ENCODE measurements at regions not wholly inside any gene's neighbourhood (a gene's known extent, or its start where the extent isn't known, plus 50 kb on each side); places are given as distances from the start of the nearest gene placed in this dataset.

DNA sequence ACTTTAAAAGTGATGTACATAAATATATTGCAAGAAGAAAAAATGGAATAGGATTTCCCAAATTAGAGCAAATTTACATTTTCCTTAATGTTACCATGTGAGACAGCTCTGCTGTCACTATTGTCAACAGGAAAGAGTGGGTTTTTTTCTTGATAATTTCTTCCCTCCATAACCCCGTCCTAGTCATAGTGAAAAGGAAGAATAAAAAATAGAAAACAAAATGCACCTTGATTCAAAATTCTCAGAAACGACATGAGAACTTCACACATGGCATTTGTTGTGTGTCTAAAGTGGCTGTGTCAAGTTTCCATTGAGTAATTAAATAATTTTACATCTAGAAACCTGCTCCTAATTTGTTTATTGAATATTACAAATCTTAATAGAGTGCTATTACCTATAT is 945.2 kb upstream of the SLC35B3 start:
- Histone ChIP-seq H2BK12ac (ENCODE audit: low read length) (no peak overlapping the region), H3K27ac (ENCODE audit: low read depth, low read length) (no peak overlapping the region), H3K4me3 (ENCODE audit: low read depth, low read length) (no peak overlapping the region), H3K79me2 (ENCODE audit: control insufficient read depth, insufficient read depth, low read length, poor library complexity) (no peaks in the 10 kb centered on the region), H3K23ac (ENCODE audit: low read length) (no peak overlapping the region), H4K12ac (ENCODE audit: low read depth, low read length) (no peak overlapping the region), H3K14ac (ENCODE audit: low read length) (no peak overlapping the region), H3K4me2 (ENCODE audit: low read length) (no peak overlapping the region), H2AFZ (ENCODE audit: insufficient read depth, low read length, poor library complexity) (no peak overlapping the region), H3K9me3 (ENCODE audit: insufficient read depth, low read depth, low read length) (no peaks in the 10 kb centered on the region), H3K18ac (ENCODE audit: low read length) (no peak overlapping the region), H2BK5ac (ENCODE audit: low read depth, low read length, poor library complexity) (no peak overlapping the region), H4K91ac (ENCODE audit: low read depth, low read length) (no peak overlapping the region), H3K4me1 (ENCODE audit: control insufficient read depth in 1 of 2, insufficient read depth in 2 of 2, low read length in 2 of 2) (no peaks in the 10 kb centered on the region), H3K27me3 (ENCODE audit: insufficient read depth, low read length) (no peaks in the 10 kb centered on the region), H2BK120ac (ENCODE audit: insufficient read depth, low read length, poor library complexity) (no peak overlapping the region), H3K9ac (ENCODE audit: low read length) (no peak overlapping the region), H3K79me1 (ENCODE audit: low read length) (no peaks in the 10 kb centered on the region), H3K4ac (ENCODE audit: low read depth, low read length) (no peak overlapping the region), H3K36me3 (ENCODE audit: control insufficient read depth in 1 of 2, insufficient read depth in 2 of 2, low read length in 2 of 2) (no peaks in the 10 kb centered on the region), H4K8ac (ENCODE audit: low read depth, low read length) (no peak overlapping the region), H2AK5ac (ENCODE audit: low read length) (no peak overlapping the region)
- WGBS (ENCODE audit: extremely low coverage, insufficient coverage, insufficient read length): no CpG with 5 or more reads among the region's 2 CpGs
- no peak for DNase-seq

DNA sequence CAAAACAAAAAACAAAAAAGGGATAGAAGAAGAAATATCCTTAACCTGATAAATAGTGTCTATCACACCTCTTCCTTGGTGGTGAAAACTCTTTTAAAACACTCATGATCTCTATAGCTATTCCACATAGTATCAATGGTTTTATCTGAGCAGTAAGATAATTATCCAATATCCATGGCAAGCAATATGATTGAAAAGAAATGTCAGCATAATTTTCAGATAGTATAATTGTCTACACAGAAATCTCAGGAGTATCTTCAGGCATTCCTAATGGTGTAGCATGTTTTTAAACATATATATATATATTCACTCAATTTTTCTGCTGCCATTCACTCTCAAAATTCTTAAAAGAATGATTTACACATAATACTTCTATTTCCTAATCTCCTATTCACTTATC is 938.0 kb upstream of the SLC35B3 start:
- Histone ChIP-seq H2BK120ac (ENCODE audit: insufficient read depth, low read length, poor library complexity) (no peak overlapping the region), H3K4me1 (ENCODE audit: control insufficient read depth in 1 of 2, insufficient read depth in 2 of 2, low read length in 2 of 2) (no peaks in the 10 kb centered on the region), H2AFZ (ENCODE audit: insufficient read depth, low read length, poor library complexity) (no peak overlapping the region), H3K4me3 (ENCODE audit: low read depth, low read length) (no peak overlapping the region), H3K9me3 (ENCODE audit: insufficient read depth, low read depth, low read length) (no peaks in the 10 kb centered on the region), H3K79me2 (ENCODE audit: control insufficient read depth, insufficient read depth, low read length, poor library complexity) (no peaks in the 10 kb centered on the region), H3K18ac (ENCODE audit: low read length) (no peak overlapping the region), H3K23ac (ENCODE audit: low read length) (no peak overlapping the region), H3K27ac (ENCODE audit: low read depth, low read length) (no peak overlapping the region), H3K14ac (ENCODE audit: low read length) (no peak overlapping the region), H2AK5ac (ENCODE audit: low read length) (no peak overlapping the region), H3K79me1 (ENCODE audit: low read length) (no peaks in the 10 kb centered on the region), H4K12ac (ENCODE audit: low read depth, low read length) (no peak overlapping the region), H3K27me3 (ENCODE audit: insufficient read depth, low read length) (no peaks in the 10 kb centered on the region), H3K4me2 (ENCODE audit: low read length) (no peak overlapping the region), H3K4ac (ENCODE audit: low read depth, low read length) (no peak overlapping the region), H3K36me3 (ENCODE audit: control insufficient read depth in 1 of 2, insufficient read depth in 2 of 2, low read length in 2 of 2) (no peaks in the 10 kb centered on the region), H2BK12ac (ENCODE audit: low read length) (no peak overlapping the region), H3K9ac (ENCODE audit: low read length) (no peak overlapping the region), H4K8ac (ENCODE audit: low read depth, low read length) (no peak overlapping the region), H2BK5ac (ENCODE audit: low read depth, low read length, poor library complexity) (no peak overlapping the region), H4K91ac (ENCODE audit: low read depth, low read length) (no peak overlapping the region)
- no peak for DNase-seq

- no peak overlapping the region for H2AFZ ChIP-seq (ENCODE audit: insufficient read depth, low read length, poor library complexity)
- no peak overlapping the region for H2BK120ac ChIP-seq (ENCODE audit: insufficient read depth, low read length, poor library complexity)
- no peaks in the 10 kb centered on the region for H3K79me1 ChIP-seq (ENCODE audit: low read length)
- H3K27ac ChIP-seq (ENCODE audit: low read depth, low read length): no peak overlapping the region
- H3K9ac ChIP-seq (ENCODE audit: low read length): no peak overlapping the region
- H2AK5ac ChIP-seq (ENCODE audit: low read length): no peak overlapping the region
- H3K36me3 ChIP-seq (ENCODE audit: control insufficient read depth in 1 of 2, insufficient read depth in 2 of 2, low read length in 2 of 2): no peaks in the 10 kb centered on the region
- H2BK12ac ChIP-seq (ENCODE audit: low read length): no peak overlapping the region
- no peaks in the 10 kb centered on the region for H3K4me1 ChIP-seq (ENCODE audit: control insufficient read depth in 1 of 2, insufficient read depth in 2 of 2, low read length in 2 of 2)
- no peaks in the 10 kb centered on the region for H3K27me3 ChIP-seq (ENCODE audit: insufficient read depth, low read length)
- H3K4me2 ChIP-seq (ENCODE audit: low read length): no peak overlapping the region
- no peaks in the 10 kb centered on the region for H3K79me2 ChIP-seq (ENCODE audit: control insufficient read depth, insufficient read depth, low read length, poor library complexity)
- H2BK5ac ChIP-seq (ENCODE audit: low read depth, low read length, poor library complexity): no peak overlapping the region
- no peak overlapping the region for H3K4me3 ChIP-seq (ENCODE audit: low read depth, low read length)
- no peak overlapping the region for H3K14ac ChIP-seq (ENCODE audit: low read length)
- DNase-seq: no peak
- no CpG with 5 or more reads among the region's 2 CpGs for WGBS (ENCODE audit: extremely low coverage, insufficient coverage, insufficient read length)
- no peaks in the 10 kb centered on the region for H3K9me3 ChIP-seq (ENCODE audit: insufficient read depth, low read depth, low read length)
- H4K12ac ChIP-seq (ENCODE audit: low read depth, low read length): no peak overlapping the region
- no peak overlapping the region for H3K23ac ChIP-seq (ENCODE audit: low read length)
- no peak overlapping the region for H4K91ac ChIP-seq (ENCODE audit: low read depth, low read length)
- no peak overlapping the region for H3K4ac ChIP-seq (ENCODE audit: low read depth, low read length)
- H3K18ac ChIP-seq (ENCODE audit: low read length): no peak overlapping the region
- H4K8ac ChIP-seq (ENCODE audit: low read depth, low read length): no peak overlapping the region
Observed at GRCh38 chr6:9370480-9370879, 935.1 kb upstream of the SLC35B3 start.

DNA sequence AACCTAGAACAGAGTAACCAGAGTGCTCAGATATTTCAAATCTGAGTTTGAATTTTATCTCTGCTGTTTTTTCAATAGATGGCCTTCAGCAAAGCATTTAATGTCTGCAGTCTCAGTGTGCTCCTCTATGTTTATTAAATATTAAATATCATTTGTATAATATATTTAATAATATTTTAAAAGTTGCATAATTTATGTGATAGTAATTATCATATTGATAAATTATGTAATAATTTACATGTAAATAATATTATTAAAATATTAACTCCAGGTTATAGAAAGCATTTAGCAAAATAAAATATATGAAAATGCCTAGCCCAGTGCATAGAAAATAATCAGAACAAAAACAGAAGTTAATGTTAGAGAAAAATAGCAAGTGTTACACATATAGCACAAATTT is 930.0 kb upstream of the SLC35B3 start:
- H2BK120ac ChIP-seq (ENCODE audit: insufficient read depth, low read length, poor library complexity): no peak overlapping the region
- no peak overlapping the region for H2AK5ac ChIP-seq (ENCODE audit: low read length)
- no peak overlapping the region for H2BK5ac ChIP-seq (ENCODE audit: low read depth, low read length, poor library complexity)
- no peak overlapping the region for H4K8ac ChIP-seq (ENCODE audit: low read depth, low read length)
- no peak overlapping the region for H2AFZ ChIP-seq (ENCODE audit: insufficient read depth, low read length, poor library complexity)
- no peak overlapping the region for H4K12ac ChIP-seq (ENCODE audit: low read depth, low read length)
- H3K18ac ChIP-seq (ENCODE audit: low read length): no peak overlapping the region
- no peaks in the 10 kb centered on the region for H3K9me3 ChIP-seq (ENCODE audit: insufficient read depth, low read depth, low read length)
- H3K4ac ChIP-seq (ENCODE audit: low read depth, low read length): no peak overlapping the region
- no peak overlapping the region for H3K4me2 ChIP-seq (ENCODE audit: low read length)
- H3K79me1 ChIP-seq (ENCODE audit: low read length): no peaks in the 10 kb centered on the region
- no peak overlapping the region for H3K4me3 ChIP-seq (ENCODE audit: low read depth, low read length)
- no peaks in the 10 kb centered on the region for H3K4me1 ChIP-seq (ENCODE audit: control insufficient read depth in 1 of 2, insufficient read depth in 2 of 2, low read length in 2 of 2)
- no peak overlapping the region for H2BK12ac ChIP-seq (ENCODE audit: low read length)
- no peak overlapping the region for H3K23ac ChIP-seq (ENCODE audit: low read length)
- no peak overlapping the region for H3K27ac ChIP-seq (ENCODE audit: low read depth, low read length)
- H3K36me3 ChIP-seq (ENCODE audit: control insufficient read depth in 1 of 2, insufficient read depth in 2 of 2, low read length in 2 of 2): no peaks in the 10 kb centered on the region
- no peaks in the 10 kb centered on the region for H3K27me3 ChIP-seq (ENCODE audit: insufficient read depth, low read length)
- no peak overlapping the region for H3K14ac ChIP-seq (ENCODE audit: low read length)
- no peak for DNase-seq
- no peak overlapping the region for H4K91ac ChIP-seq (ENCODE audit: low read depth, low read length)
- H3K9ac ChIP-seq (ENCODE audit: low read length): no peak overlapping the region
- H3K79me2 ChIP-seq (ENCODE audit: control insufficient read depth, insufficient read depth, low read length, poor library complexity): no peaks in the 10 kb centered on the region

DNA sequence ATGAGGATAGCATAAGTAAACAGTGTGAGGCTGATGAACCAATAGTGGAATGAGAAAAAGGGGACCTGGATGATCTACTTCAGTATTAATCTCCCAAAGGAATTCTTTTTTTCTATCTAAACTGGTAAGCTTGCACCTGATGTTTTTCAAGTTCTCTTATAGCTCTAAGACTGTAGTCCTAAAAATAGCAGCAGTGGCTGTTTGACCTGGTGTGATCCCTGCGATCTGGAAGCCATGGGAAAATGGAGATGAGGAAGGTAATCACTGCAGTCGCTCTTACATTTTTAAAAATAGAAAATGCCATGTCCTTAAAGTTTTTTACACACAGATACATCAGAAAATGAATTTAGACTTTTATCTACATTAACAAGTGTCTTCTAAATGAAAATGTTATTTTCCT is 926.4 kb upstream of the SLC35B3 start:
- Histone ChIP-seq H4K12ac (ENCODE audit: low read depth, low read length) (no peak overlapping the region), H3K4ac (ENCODE audit: low read depth, low read length) (no peak overlapping the region), H3K4me3 (ENCODE audit: low read depth, low read length) (no peak overlapping the region), H3K4me1 (ENCODE audit: control insufficient read depth in 1 of 2, insufficient read depth in 2 of 2, low read length in 2 of 2) (no peaks in the 10 kb centered on the region), H4K8ac (ENCODE audit: low read depth, low read length) (no peak overlapping the region), H2BK12ac (ENCODE audit: low read length) (no peak overlapping the region), H3K9me3 (ENCODE audit: insufficient read depth, low read depth, low read length) (no peaks in the 10 kb centered on the region), H3K79me2 (ENCODE audit: control insufficient read depth, insufficient read depth, low read length, poor library complexity) (no peaks in the 10 kb centered on the region), H3K23ac (ENCODE audit: low read length) (no peak overlapping the region), H2BK5ac (ENCODE audit: low read depth, low read length, poor library complexity) (no peak overlapping the region), H3K27me3 (ENCODE audit: insufficient read depth, low read length) (no peaks in the 10 kb centered on the region), H3K79me1 (ENCODE audit: low read length) (no peaks in the 10 kb centered on the region), H3K4me2 (ENCODE audit: low read length) (no peak overlapping the region), H3K18ac (ENCODE audit: low read length) (no peak overlapping the region), H2BK120ac (ENCODE audit: insufficient read depth, low read length, poor library complexity) (no peak overlapping the region), H3K27ac (ENCODE audit: low read depth, low read length) (no peak overlapping the region), H2AFZ (ENCODE audit: insufficient read depth, low read length, poor library complexity) (no peak overlapping the region), H3K36me3 (ENCODE audit: control insufficient read depth in 1 of 2, insufficient read depth in 2 of 2, low read length in 2 of 2) (no peaks in the 10 kb centered on the region), H3K9ac (ENCODE audit: low read length) (no peak overlapping the region), H2AK5ac (ENCODE audit: low read length) (no peak overlapping the region), H3K14ac (ENCODE audit: low read length) (no peak overlapping the region), H4K91ac (ENCODE audit: low read depth, low read length) (no peak overlapping the region)
- no peak for DNase-seq
- WGBS (ENCODE audit: extremely low coverage, insufficient coverage, insufficient read length): no CpG with 5 or more reads among the region's 2 CpGs
